GM06990 (cell line): ENCODE measurements at regions not wholly inside any gene's neighbourhood (a gene's known extent, or its start where the extent isn't known, plus 50 kb on each side); places are given as distances from the start of the nearest gene placed in this dataset.

Experiments used
- DNase-seq: peaks from one replicate; pipeline ENCODE4 v3.0.0-alpha.2; 2011; ENCODE audit not compliant: insufficient read length; ENCODE audit errors: extremely low read depth
- H3K27me3 ChIP-seq: replicated peaks from 2 replicates; pipeline ENCODE4 v1.6.0; 2011; ENCODE audit warnings: low read length; ENCODE audit not compliant: control insufficient read depth, insufficient read depth
- H3K36me3 ChIP-seq: 2 replicates; pipeline ENCODE4 v1.5.1; 2011; ENCODE audit warnings: low read length; ENCODE audit not compliant: control insufficient read depth, insufficient read depth
- H3K4me3 ChIP-seq: replicated peaks from 2 replicates; pipeline ENCODE4 v1.5.1; 2011; ENCODE audit warnings: low read depth, mild to moderate bottlenecking, control low read depth, low read length
- TF ChIP-seq, protein P1 (sequence below): IDR thresholded peaks from 2 replicates; pipeline ENCODE4 v1.5.1; 2011; ENCODE audit warnings: low read length, control low read depth, mild to moderate bottlenecking, inconsistent platforms; ENCODE audit not compliant: insufficient read depth, poor library complexity, severe bottlenecking

DNA sequence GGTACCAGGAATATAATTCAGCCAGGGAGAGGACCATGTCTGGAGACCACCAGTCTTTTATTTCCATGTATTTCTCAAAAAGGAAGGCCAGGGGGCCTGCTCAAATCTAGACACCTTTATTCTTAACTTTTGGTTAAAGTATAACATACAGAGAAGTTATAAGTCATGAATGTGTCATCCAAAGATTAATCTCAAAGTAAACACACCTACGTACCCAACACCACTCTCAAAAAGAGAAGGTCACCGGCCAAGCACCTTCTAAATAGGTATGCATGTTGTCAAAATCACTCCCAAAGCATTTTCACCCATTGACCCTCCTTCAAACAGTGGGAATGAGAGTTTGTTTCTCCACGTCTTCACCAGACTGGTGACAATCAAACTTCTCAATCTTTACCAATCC is 60.0 kb upstream of the FZD10 start:
- H3K36me3 ChIP-seq: no peaks in the 10 kb centered on the region
- DNase-seq: no peak
- no peaks in the 10 kb centered on the region for H3K27me3 ChIP-seq
- no peak overlapping the region for H3K4me3 ChIP-seq
- TF ChIP-seq, protein P1, sequence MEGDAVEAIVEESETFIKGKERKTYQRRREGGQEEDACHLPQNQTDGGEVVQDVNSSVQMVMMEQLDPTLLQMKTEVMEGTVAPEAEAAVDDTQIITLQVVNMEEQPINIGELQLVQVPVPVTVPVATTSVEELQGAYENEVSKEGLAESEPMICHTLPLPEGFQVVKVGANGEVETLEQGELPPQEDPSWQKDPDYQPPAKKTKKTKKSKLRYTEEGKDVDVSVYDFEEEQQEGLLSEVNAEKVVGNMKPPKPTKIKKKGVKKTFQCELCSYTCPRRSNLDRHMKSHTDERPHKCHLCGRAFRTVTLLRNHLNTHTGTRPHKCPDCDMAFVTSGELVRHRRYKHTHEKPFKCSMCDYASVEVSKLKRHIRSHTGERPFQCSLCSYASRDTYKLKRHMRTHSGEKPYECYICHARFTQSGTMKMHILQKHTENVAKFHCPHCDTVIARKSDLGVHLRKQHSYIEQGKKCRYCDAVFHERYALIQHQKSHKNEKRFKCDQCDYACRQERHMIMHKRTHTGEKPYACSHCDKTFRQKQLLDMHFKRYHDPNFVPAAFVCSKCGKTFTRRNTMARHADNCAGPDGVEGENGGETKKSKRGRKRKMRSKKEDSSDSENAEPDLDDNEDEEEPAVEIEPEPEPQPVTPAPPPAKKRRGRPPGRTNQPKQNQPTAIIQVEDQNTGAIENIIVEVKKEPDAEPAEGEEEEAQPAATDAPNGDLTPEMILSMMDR: no peak

DNA sequence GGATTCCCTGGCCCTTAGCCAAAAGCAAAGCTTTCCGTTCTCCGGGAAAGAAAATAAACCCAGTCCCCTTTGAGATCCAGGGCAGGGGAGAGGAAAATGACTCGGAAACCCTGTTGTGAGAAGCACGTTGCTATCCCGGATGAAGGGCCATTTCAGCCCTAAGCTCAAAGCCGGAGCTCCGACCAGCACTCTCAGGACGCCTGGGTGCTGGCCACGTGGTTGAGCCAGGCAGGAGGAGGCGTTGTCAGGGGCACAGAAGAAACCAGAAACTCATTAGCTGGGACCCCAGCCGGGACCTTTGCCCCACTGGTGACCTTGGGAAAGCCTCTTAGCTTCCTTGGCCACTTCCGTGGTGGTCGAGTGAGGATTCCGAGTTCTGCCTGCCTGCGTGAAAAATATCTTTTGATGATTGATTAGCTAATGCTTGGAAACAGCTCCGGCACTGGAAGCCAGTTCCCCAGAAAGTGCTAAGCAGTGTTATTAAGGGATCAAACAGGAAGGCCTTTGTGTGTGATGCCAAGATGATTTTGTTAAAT is 57.6 kb upstream of the FZD10 start:
- Histone ChIP-seq H3K36me3 (no peaks in the 10 kb centered on the region), H3K4me3 (no peak overlapping the region), H3K27me3 (no peaks in the 10 kb centered on the region)
- TF ChIP-seq, protein P1: no peak
- no peak for DNase-seq

GRCh38 chr12:130109062-130109945 is 53.0 kb upstream of the FZD10 start:
- Histone ChIP-seq H3K4me3 (no peak overlapping the region), H3K36me3 (no peaks in the 10 kb centered on the region), H3K27me3 (no peaks in the 10 kb centered on the region)
- TF ChIP-seq, protein P1: no peak
- no peak for DNase-seq

DNA sequence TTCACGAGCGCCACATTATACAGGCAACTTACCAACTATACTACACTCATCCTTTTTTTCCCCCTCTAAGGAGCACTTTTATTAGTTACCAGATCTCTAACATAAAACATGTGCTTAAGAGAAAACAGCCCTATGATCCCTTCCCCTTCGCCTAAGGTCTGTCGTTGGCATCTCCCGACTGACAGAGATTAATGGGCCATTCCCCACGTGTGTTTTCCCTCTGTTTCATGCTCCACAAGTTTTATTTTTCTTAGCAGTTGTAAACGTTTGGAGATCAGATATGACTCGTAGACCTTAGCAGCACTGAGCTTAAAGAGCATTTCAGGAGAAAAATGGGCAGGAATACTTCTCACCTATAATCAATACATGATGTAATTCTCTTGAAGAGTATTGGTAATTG is 51.4 kb upstream of the FZD10 start:
- TF ChIP-seq, protein P1: no peak
- Histone ChIP-seq H3K4me3 (no peak overlapping the region), H3K36me3 (no peaks in the 10 kb centered on the region), H3K27me3 (no peaks in the 10 kb centered on the region)
- DNase-seq: no peak

- Histone ChIP-seq H3K4me3 (no peak overlapping the region), H3K36me3 (no peaks in the 10 kb centered on the region), H3K27me3 (no peaks in the 10 kb centered on the region)
- DNase-seq: no peak
- TF ChIP-seq, protein P1: no peak
These were observed 50.2 kb upstream of the FZD10 start for GRCh38 chr12:130111965-130112496.
